ENCODE measurements at regions not wholly inside any gene's neighbourhood (a gene's known extent, or its start where the extent isn't known, plus 50 kb on each side); places are given as distances from the start of the nearest gene placed in this dataset.
"Not testable (repeated sequence)": the region's sequence is repeated elsewhere in the genome, so short reads cannot be mapped to it uniquely, and the experiment has no call there.

GRCh38 chr5:96189987-96190386 lies 228.3 kb upstream of the ELL2 start:
- TF ChIP-seq CTCF (IDR thresholded peaks at IDR 0.05; ENCODE audit: insufficient read depth, low read length, missing control alignments): no peak
- POLR2A ChIA-PET: no interaction called here
- H3K4me3 ChIP-seq (ENCODE audit: low read depth, low read length): no peak overlapping the region
- DNase-seq (ENCODE audit: low read depth, low spot score): no peak
- CTCF ChIA-PET: interaction anchor here (1.1 to 1.7 kb wide), 2 partner anchors 9 to 41 kb away, joined by 3 to 4 read pairs; no protein-coding TSS in a partner anchor

GRCh38 chr5:96189028-96189826 lies 227.6 kb upstream of the ELL2 start:
- H3K4me3 ChIP-seq (ENCODE audit: low read depth, low read length): no peak overlapping the region
- CTCF ChIA-PET: interaction anchor here (1.1 to 1.7 kb wide), 2 partner anchors 8 to 40 kb away, joined by 3 to 4 read pairs; no protein-coding TSS in a partner anchor
- TF ChIP-seq CTCF (IDR thresholded peaks at IDR 0.05; ENCODE audit: insufficient read depth, low read length, missing control alignments): no peak
- no peak for DNase-seq (ENCODE audit: low read depth, low spot score)
- POLR2A ChIA-PET: no interaction called here

- DNase-seq (ENCODE audit: low read depth, low spot score): no peak
- ChIA-PET POLR2A (no interaction called here), CTCF (interaction anchor here (1.5 kb wide), 1 partner anchor 149 kb away, joined by 3 read pairs; no protein-coding TSS in a partner anchor)
- no peak for TF ChIP-seq CTCF (IDR thresholded peaks at IDR 0.05; ENCODE audit: insufficient read depth, low read length, missing control alignments)
- H3K4me3 ChIP-seq (ENCODE audit: low read depth, low read length): no peak overlapping the region
Observed at GRCh38 chr5:96187309-96188027, 225.8 kb upstream of the ELL2 start.

GRCh38 chr5:96184510-96184909 lies 222.9 kb upstream of the ELL2 start:
- H3K4me3 ChIP-seq (ENCODE audit: low read depth, low read length); POLR2A ChIA-PET; DNase-seq (ENCODE audit: low read depth, low spot score): not testable (repeated sequence)
- CTCF ChIA-PET: interaction anchor here (0.6 to 1.0 kb wide), 2 partner anchors 11 to 61 kb away, joined by 3 read pairs; no protein-coding TSS in a partner anchor

- ChIA-PET CTCF (interaction anchor here (1.9 to 2.2 kb wide), 2 partner anchors 9 to 11 kb away, joined by 4 to 6 read pairs; no protein-coding TSS in a partner anchor), POLR2A (no interaction called here)
- no peak for DNase-seq (ENCODE audit: low read depth, low spot score)
Observed at GRCh38 chr5:96180684-96181435, 219.2 kb upstream of the ELL2 start.

More at GRCh38 chr5:96180684-96181435, 219.2 kb upstream of the ELL2 start:
- no peak overlapping the region for H3K4me3 ChIP-seq (ENCODE audit: low read depth, low read length)
- no peak for TF ChIP-seq CTCF (IDR thresholded peaks at IDR 0.05; ENCODE audit: insufficient read depth, low read length, missing control alignments)

All from AG04449 (cell line).